MM.1S (cell line): ENCODE measurements at regions not wholly inside any gene's neighbourhood (a gene's known extent, or its start where the extent isn't known, plus 50 kb on each side); places are given as distances from the start of the nearest gene placed in this dataset.

Experiments used
- EZH2 ChIP-seq: fragments of 300-600 bp; sonication (generic); optimal IDR thresholded peaks from 2 replicates; pipeline ENCODE3; 2017; ENCODE audit warnings: low read depth, mild to moderate bottlenecking, antibody characterized with exemption, low read length, mixed read lengths
- EZH2phosphoT487 ChIP-seq: fragments of 300-600 bp; sonication (generic); IDR thresholded peaks from 2 replicates; pipeline ENCODE4 v1.6.1; 2018; ENCODE audit warnings: antibody characterized with exemption, low read length
- TF ChIP-seq, protein P1 (sequence below): fragments of 300-600 bp; sonication (generic); IDR thresholded peaks from 2 replicates; pipeline ENCODE4 v1.5.1; 2016; ENCODE audit warnings: antibody characterized with exemption, low read length, mixed read lengths

DNA sequence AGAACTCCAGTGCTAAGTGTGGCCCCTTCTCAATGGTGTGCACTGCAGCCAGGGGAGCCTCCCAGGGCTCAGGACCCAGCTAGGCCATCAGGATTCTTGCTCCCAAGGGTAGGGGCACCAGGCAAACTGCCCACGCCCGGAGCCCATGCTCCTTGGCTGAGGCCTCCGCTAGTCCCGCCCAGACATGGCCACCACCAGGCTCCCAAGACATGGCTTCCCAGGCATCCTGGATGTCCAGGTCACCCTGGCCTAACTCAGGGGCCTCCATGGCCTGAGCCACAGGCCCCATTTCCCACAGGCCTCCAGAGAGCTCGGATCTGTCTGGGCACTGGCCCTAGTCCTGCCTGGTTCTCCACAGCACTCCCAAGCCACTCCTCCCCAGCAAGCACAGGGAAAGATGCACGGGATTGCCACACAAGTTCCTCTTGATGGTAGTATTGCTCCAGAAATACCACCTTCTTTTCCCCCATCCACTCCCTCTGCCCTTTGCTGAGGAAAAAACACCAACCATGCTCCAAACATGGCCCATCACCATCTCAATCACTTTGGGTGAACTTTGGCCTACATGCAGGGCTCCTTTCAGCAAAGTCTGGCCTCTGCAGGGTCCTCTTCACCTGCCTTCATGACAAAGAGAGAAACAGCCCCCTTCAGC, 274.7 kb upstream of the AGTR2 start:
- TF ChIP-seq, protein P1, sequence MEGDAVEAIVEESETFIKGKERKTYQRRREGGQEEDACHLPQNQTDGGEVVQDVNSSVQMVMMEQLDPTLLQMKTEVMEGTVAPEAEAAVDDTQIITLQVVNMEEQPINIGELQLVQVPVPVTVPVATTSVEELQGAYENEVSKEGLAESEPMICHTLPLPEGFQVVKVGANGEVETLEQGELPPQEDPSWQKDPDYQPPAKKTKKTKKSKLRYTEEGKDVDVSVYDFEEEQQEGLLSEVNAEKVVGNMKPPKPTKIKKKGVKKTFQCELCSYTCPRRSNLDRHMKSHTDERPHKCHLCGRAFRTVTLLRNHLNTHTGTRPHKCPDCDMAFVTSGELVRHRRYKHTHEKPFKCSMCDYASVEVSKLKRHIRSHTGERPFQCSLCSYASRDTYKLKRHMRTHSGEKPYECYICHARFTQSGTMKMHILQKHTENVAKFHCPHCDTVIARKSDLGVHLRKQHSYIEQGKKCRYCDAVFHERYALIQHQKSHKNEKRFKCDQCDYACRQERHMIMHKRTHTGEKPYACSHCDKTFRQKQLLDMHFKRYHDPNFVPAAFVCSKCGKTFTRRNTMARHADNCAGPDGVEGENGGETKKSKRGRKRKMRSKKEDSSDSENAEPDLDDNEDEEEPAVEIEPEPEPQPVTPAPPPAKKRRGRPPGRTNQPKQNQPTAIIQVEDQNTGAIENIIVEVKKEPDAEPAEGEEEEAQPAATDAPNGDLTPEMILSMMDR, result no peak
- TF ChIP-seq EZH2 (no peak), EZH2phosphoT487 (no peak)
